AG09309 (cell line): ENCODE measurements at regions not wholly inside any gene's neighbourhood (a gene's known extent, or its start where the extent isn't known, plus 50 kb on each side); places are given as distances from the start of the nearest gene placed in this dataset.

Experiments
- DNase-seq: peaks from one replicate; pipeline ENCODE4 v3.0.0-alpha.2; 2010; ENCODE audit warnings: low read depth
- H3K4me3 ChIP-seq: 2 replicates; pipeline ENCODE4 v1.5.1; 2011; ENCODE audit warnings: mild to moderate bottlenecking, low read depth, low read length, moderate library complexity; ENCODE audit not compliant: control insufficient read depth
- CTCF ChIP-seq: IDR thresholded peaks from 2 replicates; pipeline ENCODE4 v1.5.1; 2011; ENCODE audit warnings: mild to moderate bottlenecking, low read depth, low read length, inconsistent platforms; ENCODE audit not compliant: insufficient read depth, control insufficient read depth; ENCODE audit errors: missing control alignments

GRCh38 chr7:136198168-136198567 lies 221.0 kb upstream of the MTPN start:
- TF ChIP-seq CTCF, result no peak
- DNase-seq, result no peak
- no peak overlapping the region for H3K4me3 ChIP-seq

GRCh38 chr7:136194878-136195277 lies 217.7 kb upstream of the MTPN start:
- DNase-seq, result no peak
- no peak for TF ChIP-seq CTCF
- no peak overlapping the region for H3K4me3 ChIP-seq

GRCh38 chr7:136193940-136194339 lies 216.8 kb upstream of the MTPN start:
- no peak overlapping the region for H3K4me3 ChIP-seq
- no peak for DNase-seq
- no peak for TF ChIP-seq CTCF

- DNase-seq, result no peak
- TF ChIP-seq CTCF, result no peak
- no peak overlapping the region for H3K4me3 ChIP-seq
Measured at GRCh38 chr7:136189506-136189998, 212.4 kb upstream of the MTPN start.

GRCh38 chr7:136186281-136186680 lies 209.1 kb upstream of the MTPN start:
- no peak overlapping the region for H3K4me3 ChIP-seq
- no peak for DNase-seq
- no peak for TF ChIP-seq CTCF

- TF ChIP-seq CTCF, result no peak
- H3K4me3 ChIP-seq, result no peak overlapping the region
- DNase-seq, result no peak
Measured at GRCh38 chr7:136184719-136185118, 207.6 kb upstream of the MTPN start.

GRCh38 chr7:136183981-136184380 lies 206.8 kb upstream of the MTPN start:
- DNase-seq, result no peak
- H3K4me3 ChIP-seq, result no peak overlapping the region
- no peak for TF ChIP-seq CTCF
